K562 (cell line): ENCODE measurements at regions not wholly inside any gene's neighbourhood (a gene's known extent, or its start where the extent isn't known, plus 50 kb on each side); places are given as distances from the start of the nearest gene placed in this dataset.

Source experiments
- ATAC-seq: fragments of 200-7000 bp; cut with Tn5 transposase; 3 replicates; pipeline ENCODE4 v1.9.1; 2020; ENCODE audit warnings: moderate library complexity
- BruUV-seq: library from RNA; stranded (reverse); fragments of 400-500 nt; replicated peaks from 2 replicates; lab custom pipeline; 2021; lab: Mats Ljungman, UMichigan
- CTCF ChIA-PET: fragments of 300-600 bp; formaldehyde crosslinking; extraction: SDS; loops from one replicate; lab custom pipeline; 2021; ENCODE audit warnings: low intra/inter-chr PET ratio; lab: Yijun Ruan, JAX
- POLR2A ChIA-PET: fragments of 300-600, 350-650 bp; sonication (Branson Sonifier 250); formaldehyde crosslinking; extraction: SDS; loops from one replicate; lab custom pipeline; 2021; ENCODE audit warnings: antibody characterized with exemption, inconsistent platforms; lab: Yijun Ruan, JAX
- DNase-seq, 4 experiments: peaks; one replicate each; pipeline versions ENCODE4 v3.0.0 to v3.0.0-alpha.2; 2011 to 2018; ENCODE audit warnings: low spot score in 3 of 4, mixed read lengths in 3 of 4; ENCODE audit errors: extremely low read depth in 1 of 4
- FAIRE-seq: peaks from 2 replicates; lab custom pipeline; 2011; peaks lifted over from hg19 to GRCh38; lab: Jason Lieb, UNC
- H2AFZ ChIP-seq: 2 replicates; pipeline ENCODE4 v1.6.0; 2011; ENCODE audit warnings: low read depth, low read length, control low read depth, inconsistent platforms
- H3K27ac ChIP-seq: fragments of 200-600 bp; 3 replicates; pipeline ENCODE4 v1.8.0; 2011; ENCODE audit warnings: low read depth, mild to moderate bottlenecking, control low read depth, inconsistent platforms, low read length, moderate library complexity, mixed read lengths; ENCODE audit errors: extremely low read depth
- H3K27me3 ChIP-seq, 2 experiments: fragments of 300-600 bp in 1 of 2; 2 replicates in 1 of 2; 3 replicates in 1 of 2; pipeline versions ENCODE4 v1.6.0 to v1.8.0; 2011; ENCODE audit warnings: inconsistent platforms in 2 of 2, low read length in 2 of 2, mild to moderate bottlenecking in 1 of 2, mixed read lengths in 1 of 2, moderate library complexity in 1 of 2; ENCODE audit not compliant: control insufficient read depth in 2 of 2, insufficient read depth in 2 of 2
- H3K36me3 ChIP-seq: fragments of 300-600 bp; 3 replicates; pipeline ENCODE4 v1.8.0; 2011; ENCODE audit warnings: mild to moderate bottlenecking, low read length, inconsistent platforms; ENCODE audit not compliant: control insufficient read depth, insufficient read depth
- H3K4me1 ChIP-seq, 2 experiments: fragments of 200-600 bp in 1 of 2; replicated peaks in 1 of 2; 2 replicates in 1 of 2; 3 replicates in 1 of 2; pipeline versions ENCODE4 v1.5.1 to v1.8.0; 2011; ENCODE audit warnings: inconsistent platforms in 2 of 2, low read length in 2 of 2, mild to moderate bottlenecking in 1 of 2, mixed read lengths in 1 of 2, moderate library complexity in 1 of 2; ENCODE audit not compliant: control insufficient read depth in 2 of 2, insufficient read depth in 2 of 2
- H3K4me2 ChIP-seq: 2 replicates; pipeline ENCODE4 v1.6.1; 2011; ENCODE audit warnings: low read length, control low read depth, inconsistent platforms, mixed read lengths; ENCODE audit not compliant: insufficient read depth
- H3K4me3 ChIP-seq: fragments of 200-600 bp; sonication (generic), shearing (Covaris generic); 2 replicates; pipeline ENCODE4 v1.5.1; 2016; ENCODE audit warnings: control low read depth, inconsistent platforms
- H3K79me2 ChIP-seq: fragments of 200-600 bp; 3 replicates; pipeline ENCODE4 v1.8.0; 2011; ENCODE audit warnings: low read length, inconsistent platforms; ENCODE audit not compliant: control insufficient read depth, insufficient read depth
- H3K9ac ChIP-seq, 2 experiments: 2 replicates each; pipeline versions ENCODE4 v1.6.0 to v1.6.1; 2011; ENCODE audit warnings: low read depth in 2 of 2, low read length in 2 of 2, control low read depth in 1 of 2, inconsistent platforms in 1 of 2, mild to moderate bottlenecking in 1 of 2, mixed read lengths in 1 of 2; ENCODE audit not compliant: insufficient read depth in 1 of 2
- H3K9me1 ChIP-seq: one replicate; pipeline ENCODE4 v1.6.0; 2011; ENCODE audit warnings: inconsistent platforms, mild to moderate bottlenecking, low read length, moderate library complexity; ENCODE audit not compliant: control insufficient read depth, insufficient read depth
- H3K9me3 ChIP-seq: replicated peaks from 2 replicates; pipeline ENCODE4 v1.5.1; 2011; ENCODE audit warnings: low read depth, low read length, inconsistent platforms; ENCODE audit not compliant: control insufficient read depth, insufficient read depth
- H4K20me1 ChIP-seq: replicated peaks from 2 replicates; pipeline ENCODE4 v1.6.1; 2011; ENCODE audit warnings: low read length, inconsistent platforms, mixed read lengths; ENCODE audit not compliant: control insufficient read depth, insufficient read depth
- BCL6 ChIP-seq: fragments of 250-450 bp; sonication (Bioruptor Pico); IDR thresholded peaks from 2 replicates; pipeline ENCODE4 v1.4.0; 2020
- HDGF ChIP-seq: fragments of 450-650 bp; IDR thresholded peaks from 2 replicates; pipeline ENCODE4 v1.6.1; 2016
- HLTF ChIP-seq: fragments of 450-650 bp; IDR thresholded peaks from 2 replicates; pipeline ENCODE4 v1.6.1; 2016
- KAT2B ChIP-seq: IDR thresholded peaks from one replicate; pipeline ENCODE4 v1.6.1; 2012; ENCODE audit warnings: low read depth, mild to moderate bottlenecking, control low read depth, inconsistent platforms, low read length, moderate library complexity
- KAT8 ChIP-seq: fragments of 450-650 bp; IDR thresholded peaks from 2 replicates; pipeline ENCODE4 v1.6.1; 2016; ENCODE audit warnings: low read depth, mild to moderate bottlenecking
- WHSC1 ChIP-seq: IDR thresholded peaks from one replicate; pipeline ENCODE4 v1.6.1; 2012; ENCODE audit warnings: low read length, control low read depth, inconsistent platforms
- ZBTB40 ChIP-seq, 2 experiments: fragments of 450-650 bp in 1 of 2; sonication (generic) in 1 of 2; formaldehyde crosslinking in 1 of 2; IDR thresholded peaks; 2 replicates each; pipeline versions ENCODE4 v1.7.1 to v1.9.0; 2016 to 2022; ENCODE audit warnings: inconsistent platforms in 1 of 2, mild to moderate bottlenecking in 1 of 2, missing genetic modification reagents in 1 of 2
- WGBS: fragments of 100-300 bp; shearing (Covaris generic); methylation state at CpG from one replicate; pipeline ENCODE4 v1.1.6; 2016; ENCODE audit warnings: low coverage, mixed read lengths; ENCODE audit not compliant: insufficient coverage; ENCODE audit errors: missing lambda C conversion rate; 5-methylcytosine and 5-hydroxymethylcytosine counted together
- in situ Hi-C: fragments of 300-500 bp; cut with MboI; formaldehyde crosslinking; loops from 4 replicates; pipeline ENCODE4 v1.15.0; 2018; ENCODE audit warnings: inconsistent platforms, mixed read lengths
- intact Hi-C: fragments of 100-400 bp; cut with micrococcal nuclease; formaldehyde crosslinking; loops from 2 replicates; pipeline ENCODE4 v1.14.2; 2022

- H3K4me1 ChIP-seq = no peaks in the 10 kb centered on the region
- in situ Hi-C loops = loop anchor here (25.0 kb wide), 1 partner anchor 216 kb away; no protein-coding TSS in a partner anchor
- TF ChIP-seq KAT2B (no peak), WHSC1 (no peak)
- TF ChIP-seq, all 486 proteins: peak for 0
- Histone ChIP-seq H3K79me2 (no peaks in the 10 kb centered on the region), H3K27me3 (no peaks in the 10 kb centered on the region), H3K4me2 (no peak overlapping the region), H3K9me3 (no peaks in the 10 kb centered on the region), H3K27ac (no peak overlapping the region), H3K9me1 (no peaks in the 10 kb centered on the region), H3K9ac (no peak overlapping the region), H3K4me3 (no peak overlapping the region), H2AFZ (no peak overlapping the region), H3K36me3 (no peaks in the 10 kb centered on the region), H4K20me1 (no peaks in the 10 kb centered on the region)
- CTCF ChIA-PET = no interaction called here
- POLR2A ChIA-PET = interaction anchor here (0.6 kb wide), 1 partner anchor 17 kb away, joined by 3 read pairs; no protein-coding TSS in a partner anchor
- 11% methylated on average over 1 of the region's 1 CpG for WGBS
- DNase-seq = no peak
- no peak for FAIRE-seq
- no peak for ATAC-seq
- BruUV-seq = no TSS peak
- intact Hi-C loops = no loop called here
Observed at GRCh38 chr9:105828596-105829213, 134.4 kb downstream of the TMEM38B start.

GRCh38 chr9:105830461-105830860, 136.1 kb downstream of the TMEM38B start:
- Histone ChIP-seq H4K20me1 (no peaks in the 10 kb centered on the region; the same call in 1 of the 2 replicates), H3K27ac (no peak overlapping the region), H2AFZ (no peak overlapping the region), H3K9me1 (no peaks in the 10 kb centered on the region), H3K9ac (no peak overlapping the region), H3K4me2 (no peak overlapping the region), H3K4me3 (no peak overlapping the region), H3K27me3 (no peaks in the 10 kb centered on the region), H3K4me1 (no peaks in the 10 kb centered on the region), H3K9me3 (no peaks in the 10 kb centered on the region), H3K79me2 (no peaks in the 10 kb centered on the region), H3K36me3 (no peaks in the 10 kb centered on the region)
- intact Hi-C loops = no loop called here
- WGBS = 0% methylated on average over 1 of the region's 1 CpG
- POLR2A ChIA-PET = no interaction called here
- DNase-seq (no peak), FAIRE-seq (no peak), ATAC-seq (no peak)
- TF ChIP-seq HDGF (no peak), BCL6 (CRISPR knock-in tag) (no peak), KAT8 (no peak), ZBTB40 (IDR thresholded peaks at IDR 0.05) (no peak), ZBTB40 (CRISPR knock-in tag; IDR thresholded peaks at IDR 0.05) (no peak), HLTF (no peak)
- CTCF ChIA-PET = no interaction called here
- BruUV-seq = no TSS peak
- in situ Hi-C loops = loop anchor here (25.0 kb wide), 1 partner anchor 218 kb away; no protein-coding TSS in a partner anchor
